Tibial artery (tissue), 4 donors: ENCODE measurements at regions not wholly inside any gene's neighbourhood (a gene's known extent, or its start where the extent isn't known, plus 50 kb on each side); places are given as distances from the start of the nearest gene placed in this dataset.

Experiments
- DNase-seq, 2 donors: peaks; one replicate each; pipeline ENCODE4 v3.0.0-alpha.2; 2019
- H3K27ac ChIP-seq, 2 donors: fragments of 200-600 bp; sonication (generic) in 1 of 2; 1 replicate in 1 of 2; 2 replicates in 1 of 2; pipeline ENCODE4 v1.5.1; 2018 to 2019; ENCODE audit warnings: mild to moderate bottlenecking in 1 of 2
- H3K27me3 ChIP-seq, 2 donors: fragments of 200-600 bp; sonication (generic) in 1 of 2; one replicate each; pipeline versions ENCODE4 v1.5.1 to v1.6.0; 2016 to 2019
- H3K36me3 ChIP-seq, 3 donors: fragments of 200-600 bp; sonication (generic) in 2 of 3; one replicate each; pipeline ENCODE4 v1.5.1; 2016 to 2019; ENCODE audit warnings: mild to moderate bottlenecking in 2 of 3
- H3K4me1 ChIP-seq, 4 donors: fragments of 200-600 bp; sonication (generic) in 2 of 4; 1 replicate in 3 of 4; 2 replicates in 1 of 4; pipeline ENCODE4 v1.5.1; 2016 to 2019
- H3K4me3 ChIP-seq, 2 donors: fragments of 200-600 bp; sonication (generic) in 1 of 2; 1 replicate in 1 of 2; 2 replicates in 1 of 2; pipeline ENCODE4 v1.5.1; 2018 to 2019; ENCODE audit warnings: mild to moderate bottlenecking in 2 of 2
- H3K9me3 ChIP-seq, 3 donors: fragments of 200-600 bp; sonication (generic) in 1 of 3; one replicate each; pipeline ENCODE4 v1.5.1; 2016 to 2019
- intact Hi-C: fragments of 100-400 bp; cut with DNase I; formaldehyde crosslinking; loops from one replicate; pipeline ENCODE4 v1.15.0; 2023; ENCODE audit warnings: low total_unique reads
- TF ChIP-seq, protein P1 (sequence below), 2 experiments: fragments of 200-600 bp in 1 of 2; fragments of 450-650 bp in 1 of 2; IDR thresholded peaks; one replicate each; pipeline ENCODE4 v1.5.1; 2017 to 2019; ENCODE audit warnings: antibody characterized with exemption in 2 of 2, mild to moderate bottlenecking in 1 of 2, moderate library complexity in 1 of 2

DNA sequence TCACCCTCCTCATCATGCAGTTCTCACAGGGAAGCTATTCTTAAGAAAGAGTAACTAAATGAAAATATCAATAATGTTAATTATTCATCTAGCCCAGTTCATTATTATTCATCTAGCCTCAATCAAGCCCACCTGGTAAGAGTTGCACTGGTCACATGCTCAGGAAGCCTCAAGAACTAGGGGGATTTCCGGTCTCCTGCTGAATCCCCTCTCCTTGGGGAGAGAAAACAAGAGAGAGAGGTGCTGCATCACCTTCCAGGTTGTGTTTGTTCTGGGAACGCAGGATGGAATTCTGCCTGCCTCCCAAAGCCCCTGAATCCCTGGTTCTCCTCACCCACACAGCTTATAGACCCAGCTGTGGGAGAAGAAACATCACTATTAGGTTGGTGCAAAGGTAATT lies 164.0 kb downstream of the PMP22 start:
- peaks cover 0 to 2% of the 10 kb centered on the region in 2 donors for H3K27me3 ChIP-seq
- no peaks in the 10 kb centered on the region for H3K36me3 ChIP-seq
- no peaks in the 10 kb centered on the region for H3K4me1 ChIP-seq
- no peak for DNase-seq
- H3K4me3 ChIP-seq = no peak overlapping the region
- intact Hi-C loops = no loop called here
- TF ChIP-seq, protein P1, sequence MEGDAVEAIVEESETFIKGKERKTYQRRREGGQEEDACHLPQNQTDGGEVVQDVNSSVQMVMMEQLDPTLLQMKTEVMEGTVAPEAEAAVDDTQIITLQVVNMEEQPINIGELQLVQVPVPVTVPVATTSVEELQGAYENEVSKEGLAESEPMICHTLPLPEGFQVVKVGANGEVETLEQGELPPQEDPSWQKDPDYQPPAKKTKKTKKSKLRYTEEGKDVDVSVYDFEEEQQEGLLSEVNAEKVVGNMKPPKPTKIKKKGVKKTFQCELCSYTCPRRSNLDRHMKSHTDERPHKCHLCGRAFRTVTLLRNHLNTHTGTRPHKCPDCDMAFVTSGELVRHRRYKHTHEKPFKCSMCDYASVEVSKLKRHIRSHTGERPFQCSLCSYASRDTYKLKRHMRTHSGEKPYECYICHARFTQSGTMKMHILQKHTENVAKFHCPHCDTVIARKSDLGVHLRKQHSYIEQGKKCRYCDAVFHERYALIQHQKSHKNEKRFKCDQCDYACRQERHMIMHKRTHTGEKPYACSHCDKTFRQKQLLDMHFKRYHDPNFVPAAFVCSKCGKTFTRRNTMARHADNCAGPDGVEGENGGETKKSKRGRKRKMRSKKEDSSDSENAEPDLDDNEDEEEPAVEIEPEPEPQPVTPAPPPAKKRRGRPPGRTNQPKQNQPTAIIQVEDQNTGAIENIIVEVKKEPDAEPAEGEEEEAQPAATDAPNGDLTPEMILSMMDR (IDR thresholded peaks at IDR 0.05) = no peak
- no peaks in the 10 kb centered on the region for H3K9me3 ChIP-seq
- H3K27ac ChIP-seq = no peak overlapping the region

DNA sequence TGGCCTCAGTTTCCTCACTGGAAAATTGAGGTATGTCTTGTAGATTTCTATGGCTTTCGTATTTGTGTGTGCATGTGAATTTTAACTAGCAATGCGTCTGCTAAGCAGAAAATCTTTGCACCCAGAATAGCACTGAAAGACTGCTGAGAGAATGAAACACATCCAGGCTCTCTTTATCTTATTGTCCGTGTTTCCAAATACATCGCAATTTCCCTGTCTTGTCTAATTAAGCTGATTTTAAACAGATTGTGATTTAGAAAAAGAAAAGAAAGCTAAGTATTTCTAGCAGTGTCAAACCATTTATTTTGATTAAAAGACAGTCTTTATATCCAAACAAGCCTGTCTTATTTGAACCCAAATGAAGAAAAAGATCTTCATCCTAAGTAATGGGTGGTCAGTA lies 168.6 kb downstream of the PMP22 start:
- Histone ChIP-seq H3K27ac (no peak overlapping the region), H3K9me3 (no peaks in the 10 kb centered on the region), H3K27me3 (no peaks in the 10 kb centered on the region), H3K4me1 (no peaks in the 10 kb centered on the region), H3K36me3 (no peaks in the 10 kb centered on the region), H3K4me3 (no peak overlapping the region)
- TF ChIP-seq, protein P1 (IDR thresholded peaks at IDR 0.05) = no peak
- no peak for DNase-seq
- intact Hi-C loops = no loop called here

DNA sequence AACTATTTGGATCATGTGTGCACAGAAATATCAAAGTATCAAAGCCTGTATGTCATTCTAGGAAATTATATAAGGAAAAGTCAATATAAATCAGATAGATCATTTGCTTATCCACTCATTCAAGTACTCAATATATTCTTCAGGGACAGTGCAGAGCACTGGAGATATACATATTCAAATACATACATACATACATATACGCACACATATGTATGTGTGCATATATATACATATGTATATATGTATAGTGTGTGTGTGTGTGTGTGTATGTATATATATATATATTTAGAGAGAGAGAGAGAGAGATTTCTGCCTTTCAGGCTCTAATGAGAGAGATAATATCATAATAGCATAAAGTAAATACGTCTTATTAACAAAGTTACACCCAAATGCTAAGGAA lies 169.2 kb downstream of the PMP22 start:
- Histone ChIP-seq H3K27ac (no peak overlapping the region), H3K36me3 (no peaks in the 10 kb centered on the region), H3K27me3 (no peaks in the 10 kb centered on the region), H3K9me3 (no peaks in the 10 kb centered on the region), H3K4me1 (no peaks in the 10 kb centered on the region), H3K4me3 (no peak overlapping the region)
- DNase-seq = no peak
- intact Hi-C loops = no loop called here
- TF ChIP-seq, protein P1 (IDR thresholded peaks at IDR 0.05) = no peak

DNA sequence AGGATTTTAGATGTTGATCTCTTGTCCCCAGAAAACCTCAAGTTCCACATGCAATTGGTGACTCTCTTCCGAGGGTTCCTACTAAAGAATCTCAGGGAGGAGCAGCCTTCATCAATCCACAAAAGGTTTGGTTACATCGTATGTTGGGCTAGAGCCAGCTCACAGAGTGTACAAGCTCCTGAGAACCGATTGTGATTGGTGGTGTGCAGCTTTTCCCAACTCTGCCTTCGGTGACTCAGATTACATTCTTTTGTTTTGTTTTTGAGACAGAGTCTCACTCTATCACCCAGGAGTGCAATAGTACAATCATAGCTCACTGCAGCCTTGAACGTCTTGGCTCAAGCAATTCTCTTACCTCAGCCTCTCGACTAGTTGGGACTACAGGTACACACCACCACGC lies 172.4 kb downstream of the PMP22 start:
- TF ChIP-seq, protein P1 (IDR thresholded peaks at IDR 0.05) = no peak
- Histone ChIP-seq H3K27me3 (no peaks in the 10 kb centered on the region), H3K36me3 (no peaks in the 10 kb centered on the region), H3K27ac (no peak overlapping the region), H3K4me3 (no peak overlapping the region), H3K9me3 (no peaks in the 10 kb centered on the region), H3K4me1 (no peaks in the 10 kb centered on the region)
- intact Hi-C loops = no loop called here
- DNase-seq = no peak

DNA sequence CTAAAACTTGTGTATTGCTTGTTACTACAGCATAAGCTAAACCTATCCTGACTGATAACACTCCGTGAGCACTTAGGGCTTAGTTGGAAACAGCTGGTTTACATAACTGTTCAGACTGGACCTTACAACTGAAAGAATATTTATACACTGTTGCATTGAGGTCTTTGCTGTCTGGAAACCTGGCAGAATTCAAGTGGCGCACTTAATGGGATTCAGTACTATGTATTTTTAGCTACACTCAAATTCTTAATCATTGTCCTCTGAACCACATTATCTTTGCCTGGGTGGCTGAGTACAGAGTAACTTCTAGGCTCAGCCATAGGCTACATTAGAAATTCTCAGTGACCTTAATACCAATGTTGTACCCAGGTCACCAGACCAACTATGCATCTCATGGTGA lies 172.9 kb downstream of the PMP22 start:
- intact Hi-C loops = no loop called here
- TF ChIP-seq, protein P1 (IDR thresholded peaks at IDR 0.05) = no peak

DNA sequence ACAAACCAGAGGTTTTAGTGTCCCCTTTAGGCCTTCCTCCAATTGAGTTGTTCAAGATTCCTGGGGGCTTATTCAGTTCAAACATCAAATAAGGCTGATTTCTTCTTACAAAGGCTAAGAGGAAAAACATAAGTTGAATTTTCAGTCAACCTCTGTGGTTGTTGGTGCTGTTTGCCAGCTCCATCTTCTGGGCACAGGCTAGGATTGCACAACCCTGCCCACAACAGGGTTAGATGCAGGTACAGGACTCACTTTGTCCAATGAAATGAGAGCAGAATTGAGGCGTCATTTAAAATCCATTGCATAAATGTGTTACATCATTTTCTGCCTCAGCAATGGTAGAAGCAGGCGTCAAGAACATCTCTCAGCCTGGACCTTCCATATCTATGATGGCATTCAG lies 173.3 kb downstream of the PMP22 start:
- Histone ChIP-seq H3K27me3 (no peaks in the 10 kb centered on the region), H3K36me3 (no peaks in the 10 kb centered on the region), H3K27ac (no peak overlapping the region), H3K9me3 (no peaks in the 10 kb centered on the region), H3K4me3 (no peak overlapping the region), H3K4me1 (no peaks in the 10 kb centered on the region)
- no peak for DNase-seq
- intact Hi-C loops = no loop called here
- TF ChIP-seq, protein P1 (IDR thresholded peaks at IDR 0.05) = no peak

More for the DNA sequence above, 172.9 kb downstream of the PMP22 start:
- Histone ChIP-seq H3K4me1 (no peaks in the 10 kb centered on the region), H3K9me3 (no peaks in the 10 kb centered on the region), H3K4me3 (no peak overlapping the region), H3K27ac (no peak overlapping the region), H3K36me3 (no peaks in the 10 kb centered on the region), H3K27me3 (no peaks in the 10 kb centered on the region)
- DNase-seq = no peak
